Upper lobe of left lung (tissue), 4 donors: ENCODE measurements at regions not wholly inside any gene's neighbourhood (a gene's known extent, or its start where the extent isn't known, plus 50 kb on each side); places are given as distances from the start of the nearest gene placed in this dataset.

ENCODE experiments used
- EP300 ChIP-seq, 4 donors: sonication (generic); formaldehyde crosslinking; IDR thresholded peaks; one replicate each; pipeline ENCODE4 v1.5.1; 2017; ENCODE audit warnings: antibody characterized with exemption in 4 of 4, control low read depth in 2 of 4
- POLR2A ChIP-seq, 4 donors: fragments of 450-650 bp; IDR thresholded peaks; one replicate each; pipeline ENCODE4 v1.5.1; 2016 to 2017; ENCODE audit warnings: antibody characterized with exemption in 4 of 4, mild to moderate bottlenecking in 2 of 4
- POLR2AphosphoS5 ChIP-seq, 2 donors: sonication (generic); formaldehyde crosslinking; IDR thresholded peaks; one replicate each; pipeline ENCODE4 v1.5.1; 2017; ENCODE audit warnings: antibody characterized with exemption in 2 of 2
- TF ChIP-seq, protein P1 (sequence below), 6 experiments: fragments of 450-650 bp in 4 of 6; fragments of 200-600 bp in 2 of 6; sonication (generic) in 2 of 6; IDR thresholded peaks; one replicate each; pipeline ENCODE4 v1.5.1; 2016 to 2019; ENCODE audit warnings: antibody characterized with exemption in 6 of 6

GRCh38 chr6:164398647-164399046, 910.8 kb downstream of the C6orf118 start:
- TF ChIP-seq, protein P1, sequence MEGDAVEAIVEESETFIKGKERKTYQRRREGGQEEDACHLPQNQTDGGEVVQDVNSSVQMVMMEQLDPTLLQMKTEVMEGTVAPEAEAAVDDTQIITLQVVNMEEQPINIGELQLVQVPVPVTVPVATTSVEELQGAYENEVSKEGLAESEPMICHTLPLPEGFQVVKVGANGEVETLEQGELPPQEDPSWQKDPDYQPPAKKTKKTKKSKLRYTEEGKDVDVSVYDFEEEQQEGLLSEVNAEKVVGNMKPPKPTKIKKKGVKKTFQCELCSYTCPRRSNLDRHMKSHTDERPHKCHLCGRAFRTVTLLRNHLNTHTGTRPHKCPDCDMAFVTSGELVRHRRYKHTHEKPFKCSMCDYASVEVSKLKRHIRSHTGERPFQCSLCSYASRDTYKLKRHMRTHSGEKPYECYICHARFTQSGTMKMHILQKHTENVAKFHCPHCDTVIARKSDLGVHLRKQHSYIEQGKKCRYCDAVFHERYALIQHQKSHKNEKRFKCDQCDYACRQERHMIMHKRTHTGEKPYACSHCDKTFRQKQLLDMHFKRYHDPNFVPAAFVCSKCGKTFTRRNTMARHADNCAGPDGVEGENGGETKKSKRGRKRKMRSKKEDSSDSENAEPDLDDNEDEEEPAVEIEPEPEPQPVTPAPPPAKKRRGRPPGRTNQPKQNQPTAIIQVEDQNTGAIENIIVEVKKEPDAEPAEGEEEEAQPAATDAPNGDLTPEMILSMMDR (IDR thresholded peaks at IDR 0.05): no peak
- TF ChIP-seq POLR2AphosphoS5 (IDR thresholded peaks at IDR 0.05) (no peak), POLR2A (IDR thresholded peaks at IDR 0.05) (no peak), EP300 (IDR thresholded peaks at IDR 0.05) (no peak)
